ENCODE measurements at regions not wholly inside any gene's neighbourhood (a gene's known extent, or its start where the extent isn't known, plus 50 kb on each side); places are given as distances from the start of the nearest gene placed in this dataset.

DNA sequence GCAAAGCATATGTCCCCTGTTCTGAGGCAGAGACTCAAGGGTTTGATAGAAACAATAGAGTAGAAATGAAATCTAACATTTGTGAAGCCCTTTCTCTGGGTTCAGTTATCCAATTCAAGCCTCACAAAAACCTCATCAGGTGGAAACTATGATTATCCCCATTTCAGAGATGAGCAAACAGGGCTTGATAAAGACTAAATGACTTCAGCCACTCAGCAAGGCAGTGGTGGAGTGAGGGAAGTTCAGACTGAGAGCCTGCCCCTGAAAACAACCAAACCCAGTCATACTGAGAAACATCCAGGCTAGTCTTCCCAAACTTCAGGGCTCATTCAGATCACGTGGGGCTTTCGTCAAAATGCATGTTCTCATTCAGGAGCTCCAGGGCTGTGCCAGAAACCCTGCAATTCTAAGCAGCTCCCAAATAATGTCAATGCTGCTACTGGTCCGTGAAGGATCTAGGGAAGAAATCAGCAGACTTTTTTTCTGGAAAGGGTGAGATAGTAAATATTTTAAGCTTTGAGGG lies 109.6 kb upstream of the KIT start:
- TF ChIP-seq, protein P1, sequence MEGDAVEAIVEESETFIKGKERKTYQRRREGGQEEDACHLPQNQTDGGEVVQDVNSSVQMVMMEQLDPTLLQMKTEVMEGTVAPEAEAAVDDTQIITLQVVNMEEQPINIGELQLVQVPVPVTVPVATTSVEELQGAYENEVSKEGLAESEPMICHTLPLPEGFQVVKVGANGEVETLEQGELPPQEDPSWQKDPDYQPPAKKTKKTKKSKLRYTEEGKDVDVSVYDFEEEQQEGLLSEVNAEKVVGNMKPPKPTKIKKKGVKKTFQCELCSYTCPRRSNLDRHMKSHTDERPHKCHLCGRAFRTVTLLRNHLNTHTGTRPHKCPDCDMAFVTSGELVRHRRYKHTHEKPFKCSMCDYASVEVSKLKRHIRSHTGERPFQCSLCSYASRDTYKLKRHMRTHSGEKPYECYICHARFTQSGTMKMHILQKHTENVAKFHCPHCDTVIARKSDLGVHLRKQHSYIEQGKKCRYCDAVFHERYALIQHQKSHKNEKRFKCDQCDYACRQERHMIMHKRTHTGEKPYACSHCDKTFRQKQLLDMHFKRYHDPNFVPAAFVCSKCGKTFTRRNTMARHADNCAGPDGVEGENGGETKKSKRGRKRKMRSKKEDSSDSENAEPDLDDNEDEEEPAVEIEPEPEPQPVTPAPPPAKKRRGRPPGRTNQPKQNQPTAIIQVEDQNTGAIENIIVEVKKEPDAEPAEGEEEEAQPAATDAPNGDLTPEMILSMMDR (IDR thresholded peaks at IDR 0.05), result no peak
- no peak for TF ChIP-seq POLR2A (IDR thresholded peaks at IDR 0.05)
